HEK293 (cell line): ENCODE measurements at regions not wholly inside any gene's neighbourhood (a gene's known extent, or its start where the extent isn't known, plus 50 kb on each side); places are given as distances from the start of the nearest gene placed in this dataset.

Experiments
- GLI4 ChIP-seq: fragments of 450-650 bp; formaldehyde crosslinking; IDR thresholded peaks from 2 replicates; pipeline ENCODE4 v1.5.1; 2016; ENCODE audit warnings: missing biosample characterization, missing genetic modification characterization
- SP2 ChIP-seq: fragments of 450-650 bp; formaldehyde crosslinking; IDR thresholded peaks from 2 replicates; pipeline ENCODE4 v1.5.1; 2016; ENCODE audit warnings: missing biosample characterization, missing genetic modification characterization
- ZBTB21 ChIP-seq: fragments of 450-650 bp; formaldehyde crosslinking; IDR thresholded peaks from 2 replicates; pipeline ENCODE4 v1.5.1; 2017; ENCODE audit warnings: missing biosample characterization, missing genetic modification characterization
- ZNF274 ChIP-seq, 2 experiments: fragments of 200-500 bp in 1 of 2; fragments of 450-650 bp in 1 of 2; sonication (Bioruptor generic) in 1 of 2; formaldehyde crosslinking in 1 of 2; IDR thresholded peaks; 2 replicates each; pipeline versions ENCODE4 v1.5.1 to v1.6.1; 2014 to 2016; ENCODE audit warnings: borderline replicate concordance in 1 of 2, inconsistent platforms in 1 of 2, low read length in 1 of 2, missing biosample characterization in 1 of 2, missing genetic modification characterization in 1 of 2
- ZNF37A ChIP-seq: fragments of 450-650 bp; IDR thresholded peaks from 2 replicates; pipeline ENCODE4 v1.5.1; 2018; ENCODE audit warnings: missing biosample characterization, missing genetic modification characterization
- ZNF549 ChIP-seq: fragments of 450-650 bp; IDR thresholded peaks from 2 replicates; pipeline ENCODE4 v1.5.1; 2018; ENCODE audit warnings: missing biosample characterization, missing genetic modification characterization, mild to moderate bottlenecking, inconsistent platforms, moderate library complexity
- ZNF76 ChIP-seq: fragments of 450-650 bp; formaldehyde crosslinking; IDR thresholded peaks from 2 replicates; pipeline ENCODE4; 2016; ENCODE audit warnings: low read depth, missing biosample characterization, missing genetic modification characterization, borderline replicate concordance
- ZNF792 ChIP-seq: fragments of 450-650 bp; formaldehyde crosslinking; IDR thresholded peaks from 2 replicates; pipeline ENCODE4 v1.5.1; 2016; ENCODE audit warnings: missing biosample characterization, missing genetic modification characterization
- TF ChIP-seq, protein P1 (sequence below): fragments of 450-650 bp; formaldehyde crosslinking; IDR thresholded peaks from 2 replicates; pipeline ENCODE4 v1.5.1; 2016; ENCODE audit warnings: missing biosample characterization, missing genetic modification characterization
- TF ChIP-seq, protein P2 (sequence below): fragments of 450-650 bp; IDR thresholded peaks from 2 replicates; pipeline ENCODE4 v1.5.1; 2018; ENCODE audit warnings: missing biosample characterization, missing genetic modification characterization
- TF ChIP-seq, protein P3 (sequence below): fragments of 450-650 bp; formaldehyde crosslinking; IDR thresholded peaks from 2 replicates; pipeline ENCODE4 v1.5.1; 2016; ENCODE audit warnings: missing biosample characterization, missing genetic modification characterization, low read depth
- TF ChIP-seq, protein P4 (sequence below): fragments of 450-650 bp; formaldehyde crosslinking; IDR thresholded peaks from 2 replicates; pipeline ENCODE4 v1.5.1; 2016; ENCODE audit warnings: missing biosample characterization, missing genetic modification characterization
- TF ChIP-seq, protein P5 (sequence below): fragments of 450-650 bp; formaldehyde crosslinking; conservative IDR thresholded peaks from 2 replicates; pipeline ENCODE4 v1.5.1; 2016; ENCODE audit warnings: low read depth, missing biosample characterization, missing genetic modification characterization
- TF ChIP-seq, protein P6 (sequence below): fragments of 450-650 bp; formaldehyde crosslinking; IDR thresholded peaks from 2 replicates; pipeline ENCODE4 v1.5.1; 2016; ENCODE audit warnings: missing biosample characterization, missing genetic modification characterization

DNA sequence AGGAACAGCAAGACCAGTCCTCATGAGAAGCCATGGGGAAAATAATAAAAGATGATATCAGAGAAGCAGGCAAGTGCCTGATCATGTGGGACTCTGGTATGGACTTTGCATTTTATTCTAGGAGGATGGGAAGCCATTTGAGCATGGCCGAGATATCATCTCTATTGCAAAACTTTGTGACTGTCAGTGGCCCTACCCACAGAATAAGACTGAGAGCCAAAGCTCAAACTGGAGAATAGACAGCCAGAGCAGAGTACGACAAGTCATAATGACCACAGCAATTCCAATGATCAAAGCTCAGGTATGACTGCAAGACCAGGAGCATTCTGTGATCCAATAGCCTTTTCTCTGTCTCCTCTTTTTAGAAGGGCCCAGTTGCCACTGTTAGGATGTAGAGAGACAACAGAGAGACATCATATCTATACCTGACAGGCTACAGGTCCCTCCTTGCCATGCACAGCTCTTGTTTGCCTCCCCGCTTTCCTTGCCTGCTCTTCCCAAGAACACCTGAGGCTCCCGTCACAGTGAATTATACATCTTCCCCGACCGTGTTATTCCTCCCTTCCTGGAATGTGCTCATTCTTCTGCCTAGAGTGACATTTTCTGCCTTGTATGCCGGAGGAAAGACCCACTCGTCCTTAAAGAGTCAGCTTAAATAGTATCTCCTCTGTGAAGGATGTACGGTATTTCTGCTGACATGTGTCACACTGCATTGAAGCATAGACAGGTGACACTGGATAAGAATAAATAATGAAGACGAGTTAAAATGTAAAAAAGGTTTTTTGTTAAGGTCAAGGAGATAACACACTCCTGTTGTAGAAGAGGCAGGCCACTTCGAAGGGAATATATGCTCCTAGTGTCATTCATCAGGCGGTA is 248.7 kb upstream of the MAP3K1 start:
- TF ChIP-seq ZNF76 (tag by site-specific recombination) (no peak), GLI4 (tag by site-specific recombination) (no peak), ZNF792 (tag by site-specific recombination) (no peak), ZNF274 (IDR thresholded peaks at IDR 0.05; ENCODE audit: low read length) (no peak), ZNF274 (tag by site-specific recombination; IDR thresholded peaks at IDR 0.05; ENCODE audit: borderline replicate concordance) (no peak), ZBTB21 (no peak), SP2 (tag by site-specific recombination) (no peak), ZNF37A (tag by site-specific recombination) (no peak), ZNF549 (tag by site-specific recombination) (no peak)
- TF ChIP-seq, protein P1, sequence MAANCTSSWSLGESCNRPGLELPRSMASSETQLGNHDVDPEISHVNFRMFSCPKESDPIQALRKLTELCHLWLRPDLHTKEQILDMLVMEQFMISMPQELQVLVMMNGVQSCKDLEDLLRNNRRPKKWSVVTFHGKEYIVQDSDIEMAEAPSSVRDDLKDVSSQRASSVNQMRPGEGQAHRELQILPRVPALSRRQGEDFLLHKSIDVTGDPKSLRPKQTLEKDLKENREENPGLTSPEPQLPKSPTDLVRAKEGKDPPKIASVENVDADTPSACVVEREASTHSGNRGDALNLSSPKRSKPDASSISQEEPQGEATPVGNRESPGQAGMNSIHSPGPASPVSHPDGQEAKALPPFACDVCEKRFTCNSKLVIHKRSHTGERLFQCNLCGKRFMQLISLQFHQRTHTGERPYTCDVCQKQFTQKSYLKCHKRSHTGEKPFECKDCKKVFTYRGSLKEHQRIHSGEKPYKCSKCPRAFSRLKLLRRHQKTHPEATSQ (tag by site-specific recombination): no peak
- TF ChIP-seq, protein P2, sequence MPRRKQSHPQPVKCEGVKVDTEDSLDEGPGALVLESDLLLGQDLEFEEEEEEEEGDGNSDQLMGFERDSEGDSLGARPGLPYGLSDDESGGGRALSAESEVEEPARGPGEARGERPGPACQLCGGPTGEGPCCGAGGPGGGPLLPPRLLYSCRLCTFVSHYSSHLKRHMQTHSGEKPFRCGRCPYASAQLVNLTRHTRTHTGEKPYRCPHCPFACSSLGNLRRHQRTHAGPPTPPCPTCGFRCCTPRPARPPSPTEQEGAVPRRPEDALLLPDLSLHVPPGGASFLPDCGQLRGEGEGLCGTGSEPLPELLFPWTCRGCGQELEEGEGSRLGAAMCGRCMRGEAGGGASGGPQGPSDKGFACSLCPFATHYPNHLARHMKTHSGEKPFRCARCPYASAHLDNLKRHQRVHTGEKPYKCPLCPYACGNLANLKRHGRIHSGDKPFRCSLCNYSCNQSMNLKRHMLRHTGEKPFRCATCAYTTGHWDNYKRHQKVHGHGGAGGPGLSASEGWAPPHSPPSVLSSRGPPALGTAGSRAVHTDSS (tag by site-specific recombination): no peak
- TF ChIP-seq, protein P3, sequence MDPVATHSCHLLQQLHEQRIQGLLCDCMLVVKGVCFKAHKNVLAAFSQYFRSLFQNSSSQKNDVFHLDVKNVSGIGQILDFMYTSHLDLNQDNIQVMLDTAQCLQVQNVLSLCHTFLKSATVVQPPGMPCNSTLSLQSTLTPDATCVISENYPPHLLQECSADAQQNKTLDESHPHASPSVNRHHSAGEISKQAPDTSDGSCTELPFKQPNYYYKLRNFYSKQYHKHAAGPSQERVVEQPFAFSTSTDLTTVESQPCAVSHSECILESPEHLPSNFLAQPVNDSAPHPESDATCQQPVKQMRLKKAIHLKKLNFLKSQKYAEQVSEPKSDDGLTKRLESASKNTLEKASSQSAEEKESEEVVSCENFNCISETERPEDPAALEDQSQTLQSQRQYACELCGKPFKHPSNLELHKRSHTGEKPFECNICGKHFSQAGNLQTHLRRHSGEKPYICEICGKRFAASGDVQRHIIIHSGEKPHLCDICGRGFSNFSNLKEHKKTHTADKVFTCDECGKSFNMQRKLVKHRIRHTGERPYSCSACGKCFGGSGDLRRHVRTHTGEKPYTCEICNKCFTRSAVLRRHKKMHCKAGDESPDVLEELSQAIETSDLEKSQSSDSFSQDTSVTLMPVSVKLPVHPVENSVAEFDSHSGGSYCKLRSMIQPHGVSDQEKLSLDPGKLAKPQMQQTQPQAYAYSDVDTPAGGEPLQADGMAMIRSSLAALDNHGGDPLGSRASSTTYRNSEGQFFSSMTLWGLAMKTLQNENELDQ: no peak
- TF ChIP-seq, protein P4, sequence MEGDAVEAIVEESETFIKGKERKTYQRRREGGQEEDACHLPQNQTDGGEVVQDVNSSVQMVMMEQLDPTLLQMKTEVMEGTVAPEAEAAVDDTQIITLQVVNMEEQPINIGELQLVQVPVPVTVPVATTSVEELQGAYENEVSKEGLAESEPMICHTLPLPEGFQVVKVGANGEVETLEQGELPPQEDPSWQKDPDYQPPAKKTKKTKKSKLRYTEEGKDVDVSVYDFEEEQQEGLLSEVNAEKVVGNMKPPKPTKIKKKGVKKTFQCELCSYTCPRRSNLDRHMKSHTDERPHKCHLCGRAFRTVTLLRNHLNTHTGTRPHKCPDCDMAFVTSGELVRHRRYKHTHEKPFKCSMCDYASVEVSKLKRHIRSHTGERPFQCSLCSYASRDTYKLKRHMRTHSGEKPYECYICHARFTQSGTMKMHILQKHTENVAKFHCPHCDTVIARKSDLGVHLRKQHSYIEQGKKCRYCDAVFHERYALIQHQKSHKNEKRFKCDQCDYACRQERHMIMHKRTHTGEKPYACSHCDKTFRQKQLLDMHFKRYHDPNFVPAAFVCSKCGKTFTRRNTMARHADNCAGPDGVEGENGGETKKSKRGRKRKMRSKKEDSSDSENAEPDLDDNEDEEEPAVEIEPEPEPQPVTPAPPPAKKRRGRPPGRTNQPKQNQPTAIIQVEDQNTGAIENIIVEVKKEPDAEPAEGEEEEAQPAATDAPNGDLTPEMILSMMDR: no peak
- TF ChIP-seq, protein P5, sequence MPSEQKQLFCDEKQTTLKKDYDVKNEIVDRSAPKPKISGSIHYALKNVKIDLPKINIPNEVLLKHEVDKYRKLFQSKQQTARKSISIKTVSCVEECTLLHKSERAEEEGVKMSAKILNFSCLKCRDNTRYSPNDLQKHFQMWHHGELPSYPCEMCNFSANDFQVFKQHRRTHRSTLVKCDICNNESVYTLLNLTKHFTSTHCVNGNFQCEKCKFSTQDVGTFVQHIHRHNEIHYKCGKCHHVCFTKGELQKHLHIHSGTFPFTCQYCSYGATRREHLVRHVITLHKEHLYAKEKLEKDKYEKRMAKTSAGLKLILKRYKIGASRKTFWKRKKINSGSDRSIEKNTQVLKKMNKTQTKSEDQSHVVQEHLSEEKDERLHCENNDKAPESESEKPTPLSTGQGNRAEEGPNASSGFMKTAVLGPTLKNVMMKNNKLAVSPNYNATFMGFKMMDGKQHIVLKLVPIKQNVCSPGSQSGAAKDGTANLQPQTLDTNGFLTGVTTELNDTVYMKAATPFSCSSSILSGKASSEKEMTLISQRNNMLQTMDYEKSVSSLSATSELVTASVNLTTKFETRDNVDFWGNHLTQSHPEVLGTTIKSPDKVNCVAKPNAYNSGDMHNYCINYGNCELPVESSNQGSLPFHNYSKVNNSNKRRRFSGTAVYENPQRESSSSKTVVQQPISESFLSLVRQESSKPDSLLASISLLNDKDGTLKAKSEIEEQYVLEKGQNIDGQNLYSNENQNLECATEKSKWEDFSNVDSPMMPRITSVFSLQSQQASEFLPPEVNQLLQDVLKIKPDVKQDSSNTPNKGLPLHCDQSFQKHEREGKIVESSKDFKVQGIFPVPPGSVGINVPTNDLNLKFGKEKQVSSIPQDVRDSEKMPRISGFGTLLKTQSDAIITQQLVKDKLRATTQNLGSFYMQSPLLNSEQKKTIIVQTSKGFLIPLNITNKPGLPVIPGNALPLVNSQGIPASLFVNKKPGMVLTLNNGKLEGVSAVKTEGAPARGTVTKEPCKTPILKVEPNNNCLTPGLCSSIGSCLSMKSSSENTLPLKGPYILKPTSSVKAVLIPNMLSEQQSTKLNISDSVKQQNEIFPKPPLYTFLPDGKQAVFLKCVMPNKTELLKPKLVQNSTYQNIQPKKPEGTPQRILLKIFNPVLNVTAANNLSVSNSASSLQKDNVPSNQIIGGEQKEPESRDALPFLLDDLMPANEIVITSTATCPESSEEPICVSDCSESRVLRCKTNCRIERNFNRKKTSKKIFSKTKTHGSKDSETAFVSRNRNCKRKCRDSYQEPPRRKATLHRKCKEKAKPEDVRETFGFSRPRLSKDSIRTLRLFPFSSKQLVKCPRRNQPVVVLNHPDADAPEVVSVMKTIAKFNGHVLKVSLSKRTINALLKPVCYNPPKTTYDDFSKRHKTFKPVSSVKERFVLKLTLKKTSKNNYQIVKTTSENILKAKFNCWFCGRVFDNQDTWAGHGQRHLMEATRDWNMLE (tag by site-specific recombination): no peak
- TF ChIP-seq, protein P6, sequence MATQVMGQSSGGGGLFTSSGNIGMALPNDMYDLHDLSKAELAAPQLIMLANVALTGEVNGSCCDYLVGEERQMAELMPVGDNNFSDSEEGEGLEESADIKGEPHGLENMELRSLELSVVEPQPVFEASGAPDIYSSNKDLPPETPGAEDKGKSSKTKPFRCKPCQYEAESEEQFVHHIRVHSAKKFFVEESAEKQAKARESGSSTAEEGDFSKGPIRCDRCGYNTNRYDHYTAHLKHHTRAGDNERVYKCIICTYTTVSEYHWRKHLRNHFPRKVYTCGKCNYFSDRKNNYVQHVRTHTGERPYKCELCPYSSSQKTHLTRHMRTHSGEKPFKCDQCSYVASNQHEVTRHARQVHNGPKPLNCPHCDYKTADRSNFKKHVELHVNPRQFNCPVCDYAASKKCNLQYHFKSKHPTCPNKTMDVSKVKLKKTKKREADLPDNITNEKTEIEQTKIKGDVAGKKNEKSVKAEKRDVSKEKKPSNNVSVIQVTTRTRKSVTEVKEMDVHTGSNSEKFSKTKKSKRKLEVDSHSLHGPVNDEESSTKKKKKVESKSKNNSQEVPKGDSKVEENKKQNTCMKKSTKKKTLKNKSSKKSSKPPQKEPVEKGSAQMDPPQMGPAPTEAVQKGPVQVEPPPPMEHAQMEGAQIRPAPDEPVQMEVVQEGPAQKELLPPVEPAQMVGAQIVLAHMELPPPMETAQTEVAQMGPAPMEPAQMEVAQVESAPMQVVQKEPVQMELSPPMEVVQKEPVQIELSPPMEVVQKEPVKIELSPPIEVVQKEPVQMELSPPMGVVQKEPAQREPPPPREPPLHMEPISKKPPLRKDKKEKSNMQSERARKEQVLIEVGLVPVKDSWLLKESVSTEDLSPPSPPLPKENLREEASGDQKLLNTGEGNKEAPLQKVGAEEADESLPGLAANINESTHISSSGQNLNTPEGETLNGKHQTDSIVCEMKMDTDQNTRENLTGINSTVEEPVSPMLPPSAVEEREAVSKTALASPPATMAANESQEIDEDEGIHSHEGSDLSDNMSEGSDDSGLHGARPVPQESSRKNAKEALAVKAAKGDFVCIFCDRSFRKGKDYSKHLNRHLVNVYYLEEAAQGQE (tag by site-specific recombination): no peak
